NOMO-1 (cell line): ENCODE measurements at regions not wholly inside any gene's neighbourhood (a gene's known extent, or its start where the extent isn't known, plus 50 kb on each side); places are given as distances from the start of the nearest gene placed in this dataset.
"Not testable (repeated sequence)": the region's sequence is repeated elsewhere in the genome, so short reads cannot be mapped to it uniquely, and the experiment has no call there.

Source experiments
- DNase-seq, 2 experiments: peaks; one replicate each; lab custom pipeline; 2025; ENCODE audit not compliant: unreplicated experiment in 2 of 2; lab: John Stamatoyannopoulos, UW

GRCh38 chr14:81584495-81584894, 50.8 kb upstream of the SEL1L start:
- DNase-seq = no peak

DNA sequence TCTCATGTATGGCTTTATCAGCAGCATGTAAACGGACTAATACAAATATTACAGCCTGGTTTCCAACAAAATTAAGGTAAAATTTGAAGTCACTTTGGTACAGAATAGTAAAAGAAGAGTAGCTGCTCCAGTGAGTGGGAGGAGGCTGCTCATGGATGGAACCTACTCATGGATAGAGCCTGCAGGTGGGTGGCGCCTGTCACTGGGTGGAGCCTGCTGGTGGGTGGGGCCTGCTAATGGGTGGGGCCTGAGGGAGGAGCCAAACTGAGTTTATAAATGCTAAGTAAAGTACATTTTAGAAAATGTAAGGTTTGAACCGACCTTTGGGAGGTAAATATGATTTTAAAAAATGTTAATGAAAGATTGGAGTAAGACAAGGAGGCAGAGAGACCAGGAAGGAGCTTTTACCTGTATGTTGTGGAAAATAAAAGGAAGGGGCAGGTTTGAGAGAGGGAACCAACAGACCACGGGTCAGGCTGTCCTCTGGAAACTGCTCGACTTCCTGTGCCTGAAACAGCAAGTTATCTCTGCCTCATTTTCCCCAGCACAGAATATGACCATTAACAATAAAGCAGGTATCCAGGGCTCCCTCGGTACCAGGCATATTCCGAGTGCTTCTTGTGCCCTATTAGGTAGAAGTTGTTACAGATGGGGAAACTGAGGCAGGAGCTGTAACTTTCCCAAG, 55.9 kb upstream of the SEL1L start:
- DNase-seq = no peak

GRCh38 chr14:81591266-81591665, 57.6 kb upstream of the SEL1L start:
- DNase-seq = no peak

DNA sequence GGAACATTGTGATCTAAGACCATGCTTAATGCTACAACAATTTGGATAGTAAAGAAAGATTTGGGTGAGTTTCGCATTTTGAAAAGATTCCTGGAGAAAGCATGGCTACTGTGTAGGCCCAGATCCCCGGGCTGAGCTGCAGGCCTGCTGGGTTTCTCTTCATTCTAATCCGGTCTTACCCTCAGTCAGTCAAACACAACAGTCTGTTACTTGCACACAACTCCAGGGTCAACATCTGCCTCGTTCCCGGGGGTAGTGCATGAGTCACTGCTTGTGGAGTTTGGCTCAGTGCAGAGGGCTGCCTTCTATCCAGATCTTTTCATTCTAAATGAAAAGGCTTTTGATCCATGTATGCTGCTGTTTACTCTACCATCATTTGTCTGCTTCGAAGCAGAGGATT, 60.4 kb upstream of the SEL1L start:
- no peak for DNase-seq

DNA sequence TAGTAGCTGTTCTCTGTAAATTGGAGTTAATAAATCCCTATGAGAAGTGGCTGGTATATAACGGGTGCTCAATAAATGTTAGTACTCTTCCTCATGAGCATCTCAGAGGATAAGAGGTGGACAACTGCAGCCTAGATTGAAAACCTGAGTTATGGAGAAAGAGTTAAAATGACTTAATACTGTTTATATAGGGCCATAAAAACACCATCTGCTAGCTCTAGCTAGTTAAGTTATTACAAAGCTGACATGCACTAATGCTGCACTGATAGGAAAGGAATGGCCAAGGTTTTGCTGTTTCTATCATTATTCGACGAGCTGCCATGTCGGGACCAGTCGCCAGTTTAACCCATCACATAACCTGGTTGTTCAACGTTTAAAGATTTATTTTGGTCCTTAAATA, 72.0 kb upstream of the SEL1L start:
- no peak for DNase-seq

DNA sequence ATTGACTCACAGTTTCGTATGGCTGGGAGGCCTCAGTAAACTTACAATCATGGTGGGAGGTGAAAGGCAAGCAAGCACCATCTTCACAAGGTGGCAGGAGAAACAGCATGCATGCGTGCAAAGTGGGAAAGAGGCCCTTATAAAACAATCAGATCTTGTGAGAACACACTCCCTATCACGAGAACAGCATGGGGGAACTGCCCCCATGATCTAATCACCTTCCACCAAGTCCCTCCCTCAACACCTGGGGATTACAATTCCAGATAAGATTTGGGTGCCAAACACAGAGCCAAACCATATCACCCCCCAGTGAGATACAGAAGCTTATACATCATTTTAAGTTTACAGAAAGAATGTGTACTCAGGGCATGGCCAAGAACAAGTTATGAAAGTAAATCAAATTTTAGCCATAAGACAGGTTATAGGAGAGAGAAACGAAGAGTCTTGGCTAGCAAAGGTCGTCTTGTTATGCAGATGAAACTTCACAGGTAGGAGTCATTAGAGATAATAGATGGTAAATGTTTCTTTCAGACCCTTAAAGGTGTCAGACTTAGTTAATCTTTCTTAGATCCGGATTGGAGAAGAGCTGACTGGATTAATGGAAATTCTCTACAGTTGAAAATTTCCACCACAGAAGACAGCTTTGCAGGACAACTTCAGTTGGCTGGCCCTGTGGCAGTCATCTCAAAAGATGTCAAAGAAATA, 79.8 kb upstream of the SEL1L start:
- no peak for DNase-seq

GRCh38 chr14:81614302-81614701, 80.6 kb upstream of the SEL1L start:
- not testable (repeated sequence) for DNase-seq

- DNase-seq = no peak
Measured at GRCh38 chr14:81618695-81619094, 85.0 kb upstream of the SEL1L start.

GRCh38 chr14:81619816-81620215, 86.2 kb upstream of the SEL1L start:
- no peak for DNase-seq

- not testable (repeated sequence) for DNase-seq
Measured at GRCh38 chr14:81623771-81624396, 90.2 kb upstream of the SEL1L start.

GRCh38 chr14:81625343-81625742, 91.7 kb upstream of the SEL1L start:
- DNase-seq = peak in 1 of 2 experiments; percentile 56

- no peak for DNase-seq
Measured at GRCh38 chr14:81632157-81632556, 98.5 kb upstream of the SEL1L start.

GRCh38 chr14:81633496-81633895, 99.8 kb upstream of the SEL1L start:
- DNase-seq = peak in 1 of 2 experiments; percentile 64

DNA sequence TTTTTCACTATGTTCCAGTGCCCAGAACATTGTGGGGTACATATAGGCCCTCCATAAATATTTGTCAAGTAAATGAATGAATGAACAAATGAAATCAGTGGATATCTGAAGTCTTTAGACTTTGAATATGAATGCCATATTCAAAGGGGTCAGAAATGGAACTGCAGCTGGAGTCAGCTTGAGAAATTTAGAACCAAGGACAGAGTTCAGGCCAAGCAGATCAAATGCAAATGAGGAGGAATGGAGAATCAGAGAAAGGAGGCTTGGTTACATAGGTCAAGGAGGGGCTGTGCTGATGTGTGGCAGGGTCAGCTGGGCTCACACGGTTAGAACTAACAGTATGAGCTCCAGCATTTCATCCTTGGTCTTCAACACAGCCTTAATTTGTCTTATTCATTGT, 104.0 kb upstream of the SEL1L start:
- DNase-seq = no peak

GRCh38 chr14:81638656-81639280, 105.1 kb upstream of the SEL1L start:
- DNase-seq = no peak

- no peak for DNase-seq
Measured at GRCh38 chr14:81653626-81654025, 120.0 kb upstream of the SEL1L start.

DNA sequence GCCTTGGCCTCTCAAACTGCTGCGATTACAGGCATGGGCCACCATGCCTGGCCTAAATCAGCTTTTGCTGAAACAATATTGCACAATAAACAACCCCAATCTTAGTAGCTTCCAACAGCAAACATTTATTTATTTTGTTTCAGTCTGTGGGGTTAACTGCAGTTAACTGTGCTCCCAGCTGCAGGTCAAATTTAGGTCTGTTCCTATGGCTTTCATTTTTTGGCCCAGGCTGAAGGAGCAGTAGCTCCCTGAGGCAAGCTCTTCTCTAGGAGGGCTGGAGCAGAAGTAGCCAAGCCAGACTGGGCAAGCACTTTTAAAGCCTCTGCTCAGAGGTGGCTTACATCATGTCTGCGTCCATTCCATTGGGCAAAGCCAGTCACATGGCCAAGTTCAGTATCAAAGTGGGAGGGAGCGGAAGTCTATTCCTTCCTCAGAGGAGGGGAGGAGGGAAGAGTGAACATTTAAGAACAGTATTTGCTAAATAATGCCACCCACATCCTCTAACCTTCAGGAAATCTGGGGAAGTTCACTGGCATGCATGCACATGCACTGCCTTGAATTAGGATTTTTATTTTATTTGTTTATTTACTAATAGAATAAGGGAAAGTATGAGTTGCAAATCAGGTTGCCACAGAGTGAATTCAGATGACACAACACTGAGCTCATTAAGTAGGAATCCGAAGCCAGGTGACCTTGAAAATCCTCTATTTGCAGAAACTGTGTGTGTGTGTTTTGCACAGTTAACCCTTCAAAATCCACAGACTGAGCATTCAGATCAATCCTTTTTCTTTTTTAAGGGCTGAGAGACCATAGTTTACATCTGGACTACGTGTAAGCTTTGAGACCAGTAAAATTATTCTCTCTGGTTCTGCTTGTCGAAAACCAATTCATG, 122.0 kb upstream of the SEL1L start:
- no peak for DNase-seq

DNA sequence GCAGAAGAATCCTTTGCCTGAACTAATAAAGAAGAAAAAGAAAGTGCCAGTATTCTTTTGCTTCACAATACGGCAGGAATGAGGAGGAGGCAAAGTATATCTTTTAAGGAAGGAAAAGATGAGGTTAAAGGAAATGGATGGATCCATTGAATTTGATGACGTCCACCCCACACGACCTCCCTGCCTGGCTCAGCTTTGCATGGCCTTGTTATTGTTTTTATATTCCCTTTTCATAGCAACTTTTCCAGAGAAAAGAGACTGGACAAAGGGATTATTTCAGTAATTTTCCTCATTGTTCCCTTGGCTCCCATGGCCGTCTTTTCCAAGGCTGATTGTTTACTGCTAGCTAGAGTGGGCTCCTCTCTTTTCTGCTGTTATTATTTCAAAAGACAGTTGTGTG, 123.2 kb upstream of the SEL1L start:
- no peak for DNase-seq

GRCh38 chr14:81662066-81662465, 128.4 kb upstream of the SEL1L start:
- no peak for DNase-seq

- no peak for DNase-seq
Measured at GRCh38 chr14:81662570-81663197, 129.0 kb upstream of the SEL1L start.
